HG02588 (cell line): ENCODE measurements at regions not wholly inside any gene's neighbourhood (a gene's known extent, or its start where the extent isn't known, plus 50 kb on each side); places are given as distances from the start of the nearest gene placed in this dataset.

ENCODE experiments used
- ATAC-seq: cut with Tn5 transposase; IDR thresholded peaks from one replicate; pipeline ENCODE4 v1.9.1; 2021; ENCODE audit warnings: mild to moderate bottlenecking, moderate library complexity; ENCODE audit not compliant: unreplicated experiment

- ATAC-seq, result no peak
Measured at GRCh38 chr4:85381968-85382367, 93.0 kb upstream of the ARHGAP24 start.

DNA sequence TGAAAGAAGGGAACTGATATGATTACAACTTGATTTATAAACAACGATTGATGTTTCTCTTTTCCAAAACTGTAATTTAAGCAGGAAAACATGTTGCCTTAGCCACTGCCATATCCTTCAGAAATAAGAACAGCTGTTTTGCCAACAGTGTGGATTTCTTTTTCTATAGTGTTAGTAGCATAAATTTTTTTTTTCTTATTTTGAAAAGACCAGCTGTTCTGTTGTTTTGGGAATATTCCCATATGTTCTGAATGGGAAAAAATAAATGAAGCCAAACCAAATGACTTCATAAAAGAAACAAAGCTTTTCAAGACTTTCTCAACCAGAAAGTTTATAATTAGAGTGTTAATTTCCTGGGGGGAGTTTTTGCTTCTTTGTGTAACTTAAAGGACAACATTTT is 83.9 kb upstream of the ARHGAP24 start:
- no peak for ATAC-seq

DNA sequence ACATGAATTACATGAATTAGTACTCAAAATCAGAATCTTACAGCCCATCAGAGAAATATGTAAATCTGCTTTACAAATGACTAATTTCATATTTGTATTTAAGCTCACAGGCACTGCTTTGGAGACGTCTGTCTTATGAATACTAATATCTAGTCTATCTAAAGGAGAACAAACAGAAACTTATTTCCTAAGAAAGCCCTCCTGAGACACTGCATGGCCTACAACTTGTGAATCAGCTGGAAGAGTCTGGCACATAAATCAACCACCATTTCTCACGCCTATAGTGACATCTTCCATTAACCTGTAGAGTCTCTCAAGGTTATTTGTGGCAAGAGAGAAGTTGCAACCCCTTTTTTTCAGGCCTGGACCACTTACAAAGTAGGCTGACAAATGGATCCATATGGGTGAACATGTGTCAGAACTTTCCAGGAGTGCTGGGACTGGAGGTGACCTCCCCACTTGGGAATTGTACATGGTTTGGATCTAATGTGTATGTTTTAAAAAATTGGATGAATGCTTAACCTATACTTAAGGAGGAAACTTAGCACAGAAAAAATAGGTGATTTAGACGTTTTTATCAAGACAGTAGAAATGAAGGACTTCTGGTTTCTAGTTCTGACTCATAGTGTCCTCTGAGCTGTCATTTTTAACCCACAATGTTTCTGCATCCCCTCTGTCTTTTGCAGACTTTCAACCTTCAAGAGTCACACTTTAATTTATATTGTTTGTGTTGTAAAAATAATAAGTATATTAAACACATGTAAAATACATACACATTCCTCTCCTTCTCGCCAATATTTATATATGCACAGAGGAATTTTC is 83.2 kb upstream of the ARHGAP24 start:
- peak; percentile 80 for ATAC-seq

DNA sequence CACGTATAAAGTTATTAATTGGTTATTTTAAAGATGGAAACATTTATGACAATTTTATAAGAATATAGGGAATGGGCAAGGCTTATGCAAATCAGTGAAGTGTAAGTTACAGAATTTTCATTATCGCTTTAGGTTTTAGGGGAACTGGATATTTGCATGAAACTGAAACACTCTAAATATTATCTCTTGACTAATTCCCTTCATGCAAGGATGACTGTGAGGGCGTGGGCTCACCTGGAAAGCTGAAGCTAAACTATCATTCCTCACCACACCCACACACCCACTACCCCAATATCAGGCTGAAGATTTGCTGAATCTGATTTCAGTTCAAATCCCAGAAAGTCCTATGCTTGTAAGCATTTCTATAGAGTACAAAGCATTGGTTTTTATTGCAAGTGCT is 81.7 kb upstream of the ARHGAP24 start:
- peak; percentile 61 for ATAC-seq

DNA sequence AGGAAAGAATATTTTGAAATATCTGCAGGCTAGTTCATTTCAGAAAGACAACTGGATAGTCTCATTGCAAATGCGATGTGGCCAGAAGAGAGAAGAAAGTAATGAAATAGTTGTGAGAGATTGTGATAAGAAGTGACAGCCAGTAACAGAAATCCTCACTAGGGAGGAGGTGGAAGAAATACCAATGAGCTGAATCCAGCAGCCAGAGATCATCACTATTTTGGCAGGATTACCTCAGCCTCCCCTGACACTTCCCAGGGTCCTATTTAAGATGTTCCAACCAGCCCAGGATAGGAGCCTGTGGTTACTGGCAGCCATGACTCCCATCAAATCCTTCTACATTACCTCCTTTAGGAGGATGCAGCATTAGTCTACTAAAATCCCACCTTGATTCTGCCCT is 76.7 kb upstream of the ARHGAP24 start:
- no peak for ATAC-seq

DNA sequence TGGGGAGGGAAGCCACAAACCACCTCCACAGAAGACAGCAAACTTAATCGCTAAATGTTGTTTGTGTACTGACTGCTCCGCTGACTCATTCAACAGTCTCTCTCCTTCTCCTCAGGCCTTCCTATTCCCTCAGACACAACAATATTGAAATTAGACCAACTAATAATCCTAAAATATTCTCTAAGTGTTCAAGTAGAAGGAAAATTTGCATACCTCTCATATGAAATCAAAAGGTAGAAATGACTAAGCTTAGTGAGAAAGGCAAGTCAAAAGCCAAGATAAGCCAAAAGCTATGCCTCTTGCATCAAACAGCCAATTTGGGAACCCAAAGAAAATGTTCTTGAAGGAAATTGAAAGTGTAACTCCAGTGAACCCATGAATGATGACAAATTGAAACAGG is 75.7 kb upstream of the ARHGAP24 start:
- peak; percentile 68 for ATAC-seq

DNA sequence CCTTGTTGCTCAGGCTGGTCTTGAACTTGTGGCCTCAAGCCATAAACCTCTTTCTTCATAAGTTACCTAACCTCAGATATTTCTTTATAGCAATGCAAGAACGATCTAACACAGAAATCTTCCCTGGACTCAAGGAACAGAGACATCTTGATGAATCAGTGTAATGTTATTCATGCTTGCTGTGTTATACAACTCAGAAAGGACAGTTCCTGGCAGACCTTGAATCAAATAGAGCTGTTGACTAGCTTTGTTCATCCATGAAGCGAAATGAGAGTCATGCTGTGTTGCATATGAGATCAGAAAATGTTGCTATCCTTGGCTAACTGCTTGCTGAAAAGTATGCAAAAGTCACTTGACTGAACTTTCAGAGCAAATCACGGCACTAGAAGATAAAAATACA is 72.6 kb upstream of the ARHGAP24 start:
- ATAC-seq, result no peak

DNA sequence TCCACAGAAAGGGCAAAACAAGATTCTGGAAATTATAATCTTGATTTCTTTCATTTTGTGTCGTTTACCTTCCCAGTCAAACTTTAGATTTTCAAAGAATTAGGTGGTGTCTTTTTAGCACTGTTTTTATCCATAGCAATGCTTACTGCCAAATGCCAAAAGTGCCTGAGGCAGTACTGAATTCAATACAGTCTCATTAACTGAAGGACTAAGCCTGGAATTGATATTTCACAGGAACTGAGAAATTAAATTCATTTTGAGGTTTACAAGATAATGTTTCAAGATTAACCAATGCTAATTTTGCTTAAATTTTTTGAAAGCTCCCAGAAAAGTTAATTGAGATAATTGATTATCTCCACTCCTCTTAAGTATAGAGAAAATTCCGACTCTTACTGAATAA is 68.8 kb upstream of the ARHGAP24 start:
- no peak for ATAC-seq

DNA sequence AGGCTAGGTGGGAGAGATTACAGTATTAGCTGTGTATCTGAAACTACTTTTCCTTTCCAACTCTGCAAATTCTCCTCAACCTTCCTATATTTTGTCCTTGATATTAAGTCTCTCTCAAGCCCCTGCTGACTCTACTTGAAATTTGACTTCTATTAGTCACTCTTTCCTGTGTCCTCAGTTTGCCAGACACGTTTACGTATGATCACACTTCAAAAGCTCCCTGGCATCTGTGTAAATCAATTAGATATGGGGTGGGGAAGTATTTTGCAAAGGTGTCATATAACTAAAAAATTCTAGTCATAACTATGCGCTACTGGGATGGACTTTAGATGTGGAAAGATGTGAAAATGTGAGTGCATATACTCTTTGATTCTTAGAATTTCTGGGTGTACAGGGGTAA is 67.4 kb upstream of the ARHGAP24 start:
- ATAC-seq, result no peak

DNA sequence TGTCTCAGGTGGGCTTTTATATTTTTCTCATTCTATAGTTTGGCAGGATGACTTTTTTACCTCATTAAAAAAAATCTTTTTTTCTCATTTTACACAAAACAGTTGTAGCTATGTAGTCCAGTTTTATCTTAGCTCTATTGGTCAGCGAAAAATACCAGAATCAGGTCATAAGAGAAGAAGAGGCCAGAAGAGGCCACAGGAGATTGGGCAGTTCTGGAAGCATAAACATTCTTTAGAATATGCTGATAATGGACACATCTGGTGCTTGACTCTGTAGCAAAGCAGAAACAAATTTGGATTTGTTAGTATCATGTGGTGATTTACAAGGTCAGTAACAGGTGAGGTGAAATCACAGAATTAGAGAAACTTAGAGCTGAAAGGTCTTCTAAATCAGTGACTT is 66.6 kb upstream of the ARHGAP24 start:
- ATAC-seq, result no peak

DNA sequence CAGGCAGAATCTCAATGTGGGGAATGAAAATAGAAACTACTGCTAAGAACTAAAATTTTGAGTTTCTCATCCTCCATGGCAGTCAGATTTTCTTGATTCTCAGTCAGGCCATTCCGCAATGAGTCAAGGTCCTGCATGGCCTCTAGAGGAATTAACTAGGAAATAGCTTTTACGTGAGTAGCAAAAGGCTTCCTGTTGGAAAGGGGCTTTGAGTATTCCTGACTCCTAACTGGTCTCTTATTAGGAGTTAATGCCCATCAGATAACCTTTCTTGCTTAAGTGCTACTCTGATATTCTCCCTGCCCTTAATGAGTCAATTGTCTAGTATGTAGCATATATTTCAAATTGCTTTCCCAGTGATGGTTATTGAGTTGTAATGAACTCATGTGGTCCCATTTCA is 65.7 kb upstream of the ARHGAP24 start:
- no peak for ATAC-seq

- ATAC-seq, result no peak
Measured at GRCh38 chr4:85411386-85411785, 63.6 kb upstream of the ARHGAP24 start.

- no peak for ATAC-seq
Measured at GRCh38 chr4:85414972-85415371, 60.0 kb upstream of the ARHGAP24 start.

DNA sequence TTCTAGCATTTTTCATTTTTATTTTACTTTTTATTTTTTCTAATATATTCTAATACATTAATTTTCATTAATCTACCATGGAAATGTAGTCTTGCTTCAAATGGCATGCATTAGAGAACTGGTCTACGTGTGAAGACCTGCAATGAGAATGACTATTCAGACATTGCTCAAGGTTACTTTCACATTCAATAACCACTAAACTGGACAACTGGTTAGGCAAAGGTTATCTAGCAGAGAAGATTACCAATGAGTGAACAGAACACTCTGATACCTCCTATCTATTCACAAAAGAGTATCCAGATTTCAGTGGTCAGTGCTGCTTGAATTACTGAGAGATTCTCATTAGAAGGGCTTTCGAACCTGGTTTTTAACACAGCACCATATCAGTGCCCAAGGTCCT is 58.9 kb upstream of the ARHGAP24 start:
- no peak for ATAC-seq

GRCh38 chr4:85419103-85419502 is 55.8 kb upstream of the ARHGAP24 start:
- no peak for ATAC-seq

DNA sequence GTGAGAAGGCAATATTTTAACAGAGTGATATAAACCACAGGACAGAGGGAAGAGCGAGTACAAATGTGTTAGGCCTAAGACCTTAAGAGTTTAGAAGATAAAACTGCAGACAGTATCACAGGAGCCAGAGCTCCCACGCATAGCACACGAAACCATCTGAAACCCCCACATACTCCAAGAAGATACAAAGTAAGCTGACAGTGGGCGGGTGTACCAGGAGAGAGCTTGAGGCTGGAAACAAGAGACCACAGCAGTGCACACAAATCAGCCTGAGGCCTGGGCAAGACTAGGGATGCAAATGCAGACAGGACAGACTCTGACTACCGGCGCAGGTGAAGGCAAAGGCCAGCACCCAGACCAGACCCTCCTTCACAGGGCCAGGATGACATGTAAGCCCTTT is 54.1 kb upstream of the ARHGAP24 start:
- no peak for ATAC-seq

DNA sequence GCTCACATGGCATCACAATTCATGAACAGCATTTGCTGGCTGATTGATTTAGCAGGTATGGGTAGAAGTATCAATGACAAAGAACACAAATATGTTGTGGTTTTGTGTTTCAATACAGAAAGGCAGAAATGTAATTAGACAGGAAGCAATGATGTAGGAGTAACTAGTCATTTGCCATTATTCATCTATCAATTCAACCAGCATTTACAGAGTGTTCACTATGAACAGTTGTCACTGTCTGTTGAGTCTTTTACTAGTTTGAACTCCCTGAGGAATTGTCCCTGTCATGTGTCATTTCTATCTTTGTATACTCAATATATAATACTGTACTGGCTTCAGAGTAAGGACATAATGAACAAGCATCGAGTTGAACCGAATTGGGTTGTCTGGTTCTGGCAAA is 51.5 kb upstream of the ARHGAP24 start:
- ATAC-seq, result no peak
